HG03066 (cell line): ENCODE measurements at regions not wholly inside any gene's neighbourhood (a gene's known extent, or its start where the extent isn't known, plus 50 kb on each side); places are given as distances from the start of the nearest gene placed in this dataset.

Source experiments
- ATAC-seq: cut with Tn5 transposase; IDR thresholded peaks from one replicate; pipeline ENCODE4 v1.9.1; 2021; ENCODE audit warnings: low read depth; ENCODE audit not compliant: unreplicated experiment

DNA sequence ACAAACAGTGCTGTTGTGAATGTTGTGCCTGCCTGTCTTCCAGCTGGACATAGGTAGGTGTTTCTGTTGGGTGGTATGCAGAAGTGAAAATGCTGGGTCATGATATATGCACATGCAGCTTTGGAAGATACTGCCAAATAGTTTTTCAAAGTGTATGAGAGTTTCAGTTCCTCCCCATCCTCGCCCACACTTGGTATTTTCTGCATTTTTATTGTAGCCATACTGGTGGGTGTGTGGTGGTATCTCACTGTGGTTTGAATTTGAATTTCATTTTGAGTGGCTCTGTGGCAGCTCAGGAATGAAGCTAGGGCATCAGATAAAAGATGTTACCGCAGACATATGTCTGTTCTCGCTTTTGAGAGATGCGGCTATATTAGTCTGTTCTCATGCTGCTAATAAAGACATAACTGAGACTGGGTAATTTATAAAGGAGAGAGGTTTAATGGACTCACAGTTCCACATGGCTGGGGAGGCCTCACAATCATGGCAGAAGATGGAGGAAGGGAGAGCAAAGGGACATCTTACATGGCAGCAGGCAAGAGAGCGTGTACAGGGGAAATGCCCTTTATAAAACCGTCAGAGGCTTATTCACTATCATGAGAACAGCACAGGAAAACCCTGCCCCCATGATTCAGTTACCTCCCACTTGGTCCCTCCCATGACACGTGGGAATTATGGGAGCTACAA lies 183.1 kb downstream of the CAND1 start:
- ATAC-seq = peak; percentile 56

DNA sequence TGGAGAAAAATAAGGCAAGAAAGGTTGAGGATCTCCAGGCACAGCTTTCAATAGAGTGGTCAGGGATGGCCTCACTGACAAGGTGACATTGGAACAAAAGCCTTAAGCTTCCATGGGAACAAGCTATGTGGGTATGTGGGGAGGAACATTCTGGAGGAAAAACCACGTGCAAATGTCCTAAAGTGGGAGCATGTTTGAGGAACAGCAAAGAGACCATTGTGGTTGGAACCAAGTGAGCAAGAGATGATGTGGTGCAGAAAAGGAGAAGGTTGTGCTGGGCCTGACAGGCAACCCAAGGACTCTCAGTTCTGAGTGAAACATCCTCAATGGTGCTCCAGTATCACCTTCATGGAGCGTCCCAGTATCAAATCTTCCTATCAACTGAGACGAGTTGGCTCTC lies 184.0 kb downstream of the CAND1 start:
- no peak for ATAC-seq

DNA sequence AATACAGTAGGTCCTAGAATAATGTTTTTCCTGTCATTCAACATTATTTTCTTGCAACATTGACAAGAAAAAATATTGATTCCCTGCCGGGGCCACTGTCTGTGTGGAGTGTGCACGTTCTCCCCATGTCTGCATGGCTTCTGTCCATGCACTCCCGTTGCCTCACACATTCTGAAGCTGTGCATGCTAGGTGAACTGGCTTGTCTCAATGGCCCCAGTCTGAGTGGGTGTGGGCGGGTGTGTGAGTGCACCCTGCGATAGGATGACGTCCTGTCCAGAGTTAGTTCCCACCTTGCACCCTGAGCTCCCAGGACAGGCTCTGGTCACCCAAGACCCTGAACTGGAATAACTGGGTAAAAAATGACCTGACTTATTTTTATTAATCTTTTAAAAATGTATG lies 186.1 kb downstream of the CAND1 start:
- no peak for ATAC-seq

DNA sequence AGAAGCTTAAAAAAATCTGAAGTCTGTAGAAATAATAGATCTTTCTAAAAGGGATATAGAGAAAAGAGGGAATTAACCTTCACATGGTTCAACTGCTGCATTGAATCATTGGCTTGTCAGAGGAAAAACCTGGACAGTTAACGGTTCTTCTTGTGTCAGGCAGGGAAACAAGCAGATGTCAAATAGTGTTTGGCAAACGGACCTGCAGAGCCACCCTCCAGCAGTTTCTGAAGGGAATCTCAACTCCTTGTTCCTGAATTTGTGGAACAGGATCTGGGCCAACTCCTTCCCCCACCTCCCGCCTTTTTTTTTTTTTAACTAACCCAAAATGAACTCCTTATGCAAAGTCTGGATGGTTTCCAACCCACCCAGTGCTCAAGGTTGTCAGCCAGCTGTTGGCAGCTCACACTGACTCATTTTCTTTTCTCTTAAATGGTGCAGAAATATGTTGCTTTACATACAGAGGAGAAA lies 187.3 kb downstream of the CAND1 start:
- no peak for ATAC-seq

DNA sequence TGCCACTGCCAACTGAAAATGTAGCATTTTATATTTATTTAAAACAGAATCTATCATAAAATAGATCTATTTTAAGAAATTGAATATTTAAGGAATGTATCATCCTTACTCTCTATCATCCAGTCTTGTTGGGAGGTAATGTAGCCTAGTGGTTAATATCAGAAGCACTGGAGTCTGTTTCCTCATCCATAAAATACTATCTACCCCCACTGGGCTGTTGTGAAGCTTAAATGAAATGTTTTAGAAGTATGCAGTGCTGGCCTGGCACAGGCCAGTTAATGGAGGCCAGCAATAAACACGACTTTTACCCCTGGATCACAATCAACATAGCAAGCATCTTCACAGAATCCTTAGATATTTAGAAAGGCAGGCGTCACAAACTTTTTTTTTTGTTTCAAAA lies 188.0 kb downstream of the CAND1 start:
- no peak for ATAC-seq

GRCh38 chr12:67457778-67458665 lies 188.9 kb downstream of the CAND1 start:
- ATAC-seq = no peak

DNA sequence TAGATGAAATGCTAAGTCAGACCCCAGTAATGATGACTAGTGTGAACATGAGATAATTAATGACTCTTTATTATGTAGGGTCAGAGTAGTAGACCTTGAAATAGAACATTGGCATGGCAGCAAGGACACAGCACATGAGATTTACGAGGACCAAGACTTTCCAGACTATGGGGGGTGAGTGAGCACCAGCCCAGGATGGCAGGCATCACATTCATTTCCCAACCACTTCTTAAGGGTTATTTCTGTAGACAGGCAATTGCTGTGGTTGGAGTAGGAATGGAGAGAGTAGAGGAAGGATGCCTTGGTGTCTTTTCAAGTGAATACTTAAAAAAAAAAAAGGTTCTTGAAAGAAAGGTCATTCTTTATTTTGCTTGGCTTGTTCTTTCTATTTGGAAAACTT lies 189.4 kb upstream of the DYRK2 start:
- ATAC-seq = no peak

DNA sequence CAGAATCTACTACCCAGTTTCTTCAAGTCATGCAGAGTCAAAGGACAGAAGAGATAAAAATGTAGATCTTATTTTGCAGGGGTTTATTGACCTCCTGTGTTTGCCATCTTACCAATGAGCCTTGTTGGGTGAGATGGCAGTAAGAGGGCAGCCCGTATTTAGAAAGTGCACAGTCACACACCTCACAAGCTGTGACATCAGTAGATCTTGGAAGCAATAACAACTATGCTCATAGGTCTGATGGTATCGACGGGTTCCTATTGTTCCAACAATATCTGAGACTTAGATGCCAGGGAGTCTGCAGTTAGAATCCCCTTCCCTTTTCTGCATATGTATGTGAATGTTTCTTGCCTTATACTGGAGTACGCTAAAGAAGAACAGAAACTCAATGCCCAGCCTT lies 189.0 kb upstream of the DYRK2 start:
- ATAC-seq = no peak

DNA sequence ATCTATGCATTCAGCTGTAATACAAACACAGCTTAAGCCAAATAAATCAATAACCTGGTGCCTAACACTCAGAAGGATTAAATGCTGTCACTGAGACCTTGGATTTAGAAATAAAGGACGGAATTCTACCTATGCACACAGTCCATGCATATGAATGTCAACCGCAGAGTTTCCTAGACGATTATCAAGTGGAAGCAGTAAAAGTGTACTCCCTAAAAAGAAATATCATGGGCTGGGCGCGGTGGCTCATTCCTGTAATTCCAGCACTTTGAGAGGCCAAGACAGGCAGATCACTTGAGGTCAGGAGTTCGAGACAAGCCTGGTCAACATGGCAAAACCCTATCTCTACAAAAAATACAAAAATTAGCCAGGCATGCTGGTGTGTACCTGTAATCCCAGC lies 188.2 kb upstream of the DYRK2 start:
- no peak for ATAC-seq

DNA sequence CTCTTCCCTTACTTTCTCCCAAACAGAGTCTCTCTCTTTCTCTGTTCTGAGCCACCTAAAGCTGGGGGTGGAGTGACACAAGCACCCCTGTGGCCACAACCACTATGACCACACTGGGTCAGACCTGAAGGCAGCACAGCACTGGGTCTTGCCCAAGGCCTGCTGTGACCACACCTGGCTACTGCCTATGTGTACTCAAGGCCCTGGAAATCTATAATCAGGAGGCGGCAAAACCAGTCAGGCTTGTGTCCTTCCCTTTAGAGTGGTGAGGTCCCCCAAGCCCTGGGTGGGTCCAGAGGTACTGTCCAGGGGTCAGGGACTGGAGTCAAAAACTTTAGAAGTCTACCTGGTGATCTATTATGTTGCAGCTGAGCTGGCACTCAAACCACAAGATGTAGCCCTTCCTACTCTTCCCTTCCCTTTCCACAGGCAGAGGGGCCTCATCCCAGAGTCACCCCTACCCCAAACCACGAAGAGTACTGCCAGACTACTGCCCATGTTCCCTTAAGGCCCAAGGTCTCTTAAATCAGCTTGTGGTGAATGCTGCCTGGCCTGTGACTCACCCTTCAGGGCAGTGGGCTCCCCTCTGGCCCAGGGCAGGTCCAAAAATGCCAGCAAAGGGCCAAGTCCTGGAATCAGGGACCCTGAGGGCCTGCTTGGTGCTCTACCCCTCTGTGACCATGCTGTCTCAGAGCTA lies 179.8 kb upstream of the DYRK2 start:
- ATAC-seq = no peak

GRCh38 chr12:67469666-67470065 lies 178.9 kb upstream of the DYRK2 start:
- ATAC-seq = no peak

DNA sequence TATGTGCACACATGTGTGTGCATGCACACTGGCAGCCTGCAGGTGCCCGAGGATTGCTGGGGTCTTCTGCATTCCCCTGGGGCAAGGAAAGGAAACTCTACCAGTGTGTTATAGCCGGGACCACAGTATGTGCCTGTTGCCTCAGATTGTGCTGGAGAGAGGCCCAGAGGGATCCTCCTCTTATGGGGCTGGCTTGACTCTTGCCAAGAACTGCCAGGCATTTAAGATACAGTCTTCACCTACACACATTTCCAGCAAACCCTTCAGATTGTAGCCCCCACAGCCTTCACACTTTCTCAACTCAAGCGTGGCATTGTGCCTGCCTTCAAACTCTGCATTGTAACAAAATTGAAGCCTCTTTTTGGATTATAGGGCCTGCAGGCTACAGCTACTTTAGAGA lies 176.7 kb upstream of the DYRK2 start:
- ATAC-seq = no peak

GRCh38 chr12:67472539-67472938 lies 176.0 kb upstream of the DYRK2 start:
- no peak for ATAC-seq

DNA sequence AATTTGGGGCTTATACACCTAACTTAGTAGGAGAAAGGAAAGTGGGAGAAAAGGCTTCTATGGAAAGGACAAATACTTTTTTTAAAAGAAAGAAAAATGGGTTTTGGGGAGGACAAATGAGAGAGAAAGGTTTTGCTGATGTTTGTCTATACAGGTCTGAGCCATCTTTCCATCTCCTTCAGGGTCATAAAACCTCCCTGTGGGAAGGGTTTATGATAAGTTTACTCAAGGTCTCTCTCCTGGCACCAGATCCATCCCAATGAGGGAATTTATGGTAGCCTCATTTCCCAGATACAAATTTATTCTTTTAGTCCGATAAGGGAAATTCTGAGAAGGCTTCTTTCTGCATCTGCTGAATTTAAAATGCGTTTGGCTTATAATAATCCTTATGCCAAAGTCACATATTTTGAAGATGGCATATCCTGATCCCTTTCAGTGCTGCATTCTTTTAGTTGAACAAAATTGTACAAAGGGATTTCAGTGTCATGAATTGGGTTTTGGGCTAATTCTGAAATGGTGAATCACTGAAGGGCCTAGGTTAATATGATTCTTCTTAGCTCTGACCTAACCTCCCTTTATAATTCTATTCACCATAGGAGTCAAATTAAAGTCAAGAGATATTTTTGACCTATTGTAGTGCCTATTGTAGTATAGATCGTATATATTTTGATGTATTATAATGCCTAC lies 173.5 kb upstream of the DYRK2 start:
- no peak for ATAC-seq

DNA sequence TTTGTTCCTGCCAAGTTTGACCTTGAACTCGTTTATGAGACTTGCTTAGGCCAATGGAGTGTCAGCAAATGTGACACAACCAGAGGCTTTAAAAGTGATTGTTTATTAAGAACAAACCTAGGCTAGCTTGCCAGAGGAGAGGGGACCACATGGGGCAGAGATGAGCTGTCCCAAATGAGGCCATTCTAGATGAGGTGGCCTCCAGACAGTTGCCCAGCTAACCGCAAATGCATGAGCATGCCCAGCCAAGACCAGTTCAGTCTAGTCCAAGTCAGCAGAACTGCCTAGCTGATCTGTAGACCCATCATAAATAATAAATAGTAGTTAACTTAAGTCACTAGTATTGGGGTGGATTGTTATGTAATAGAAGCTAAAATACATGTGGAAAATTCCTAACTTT lies 172.8 kb upstream of the DYRK2 start:
- ATAC-seq = no peak

DNA sequence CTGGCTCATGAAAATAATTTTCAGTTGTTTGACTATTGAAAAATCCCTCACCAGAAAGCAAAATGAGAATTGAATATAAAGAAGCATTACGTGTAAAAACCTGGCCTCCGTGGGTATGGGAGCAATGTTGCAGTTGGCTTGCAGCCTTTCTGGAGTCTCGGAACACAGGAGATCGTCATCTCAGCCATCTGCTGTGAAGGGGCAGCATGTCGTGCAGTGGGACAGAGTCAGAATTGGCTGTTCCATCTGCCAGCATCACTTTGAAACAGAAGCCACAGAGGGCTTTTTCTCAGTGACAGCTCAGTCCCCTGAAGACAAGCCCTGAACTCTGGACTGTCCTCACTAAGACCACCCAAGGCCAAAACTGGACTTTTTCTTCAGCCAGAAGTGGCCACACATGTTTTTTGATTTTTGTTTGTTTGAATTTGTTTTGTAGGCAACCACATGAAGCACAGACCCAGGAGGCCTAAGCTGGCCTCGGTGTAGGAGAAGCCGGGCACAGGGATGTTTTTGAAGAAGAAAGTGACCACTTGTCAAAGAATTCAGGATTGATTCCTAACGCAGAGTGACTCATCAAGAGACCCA lies 170.8 kb upstream of the DYRK2 start:
- ATAC-seq = no peak

GRCh38 chr12:67482751-67483661 lies 165.5 kb upstream of the DYRK2 start:
- peak; percentile 58 for ATAC-seq

DNA sequence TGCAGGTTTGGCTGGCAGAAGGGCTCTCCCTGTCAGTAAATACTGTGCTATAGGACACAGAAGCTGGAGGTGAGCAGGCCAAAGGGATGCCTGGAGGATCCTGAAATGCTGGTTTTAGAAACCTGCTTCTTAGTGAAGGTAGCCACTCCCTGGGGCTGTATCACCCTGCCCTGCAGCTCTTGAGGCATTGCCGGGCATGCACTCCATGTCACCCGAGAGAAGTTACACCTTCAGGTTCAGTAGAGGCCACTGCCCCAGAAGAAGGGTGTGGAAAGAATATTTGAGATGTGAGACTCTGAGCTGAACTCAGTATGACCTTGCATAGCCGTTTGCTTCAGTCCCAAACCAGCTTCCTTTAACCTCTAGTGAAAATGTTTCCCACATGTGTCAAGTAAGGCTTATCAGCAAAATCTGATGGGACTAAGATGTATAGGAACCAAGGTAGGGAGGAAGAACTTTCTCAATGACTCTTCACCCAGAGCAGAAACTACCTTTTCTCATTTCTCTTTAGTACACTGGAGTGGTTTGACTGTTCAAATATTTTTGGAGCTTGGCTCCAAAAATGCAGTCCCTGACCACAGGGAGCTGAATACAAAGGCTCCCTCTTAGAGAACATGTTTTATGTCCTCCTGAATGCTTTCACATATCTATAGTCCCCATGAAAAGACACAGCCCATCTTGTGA lies 164.5 kb upstream of the DYRK2 start:
- peak; percentile 49 for ATAC-seq
